Kidney epithelial cell (primary cell): ENCODE measurements at regions not wholly inside any gene's neighbourhood (a gene's known extent, or its start where the extent isn't known, plus 50 kb on each side); places are given as distances from the start of the nearest gene placed in this dataset.

Experiments used
- DNase-seq: peaks from one replicate; pipeline ENCODE4 v3.0.0-alpha.2; 2010; ENCODE audit warnings: low read depth
- H3K27me3 ChIP-seq: 2 replicates; pipeline ENCODE4 v1.6.0; 2011; ENCODE audit warnings: low read length; ENCODE audit not compliant: control insufficient read depth, insufficient read depth
- H3K36me3 ChIP-seq: 2 replicates; pipeline ENCODE4 v1.5.1; 2011; ENCODE audit warnings: low read length; ENCODE audit not compliant: control insufficient read depth, insufficient read depth
- H3K4me3 ChIP-seq: 2 replicates; pipeline ENCODE4 v1.5.1; 2011; ENCODE audit warnings: low read depth, mild to moderate bottlenecking, control low read depth, low read length
- TF ChIP-seq, protein P1 (sequence below): IDR thresholded peaks from 2 replicates; pipeline ENCODE4 v1.5.1; 2011; ENCODE audit warnings: mild to moderate bottlenecking, moderate library complexity, low read length, control low read depth, inconsistent platforms; ENCODE audit not compliant: insufficient read depth, poor library complexity, severe bottlenecking

DNA sequence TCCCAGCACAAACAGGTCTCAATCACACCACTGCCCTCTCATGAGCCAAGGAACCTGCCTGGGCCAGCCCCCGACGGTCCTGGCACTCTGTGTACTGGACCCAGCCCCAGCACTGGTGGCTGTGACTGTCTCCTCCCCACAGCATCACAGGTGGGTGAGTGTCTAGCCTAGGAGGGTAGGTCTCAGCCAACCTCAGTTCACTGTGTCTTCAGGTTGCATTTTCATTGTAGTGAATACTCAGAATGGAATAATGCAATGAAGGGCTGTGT, 163.4 kb upstream of the NSMCE3 start:
- TF ChIP-seq, protein P1, sequence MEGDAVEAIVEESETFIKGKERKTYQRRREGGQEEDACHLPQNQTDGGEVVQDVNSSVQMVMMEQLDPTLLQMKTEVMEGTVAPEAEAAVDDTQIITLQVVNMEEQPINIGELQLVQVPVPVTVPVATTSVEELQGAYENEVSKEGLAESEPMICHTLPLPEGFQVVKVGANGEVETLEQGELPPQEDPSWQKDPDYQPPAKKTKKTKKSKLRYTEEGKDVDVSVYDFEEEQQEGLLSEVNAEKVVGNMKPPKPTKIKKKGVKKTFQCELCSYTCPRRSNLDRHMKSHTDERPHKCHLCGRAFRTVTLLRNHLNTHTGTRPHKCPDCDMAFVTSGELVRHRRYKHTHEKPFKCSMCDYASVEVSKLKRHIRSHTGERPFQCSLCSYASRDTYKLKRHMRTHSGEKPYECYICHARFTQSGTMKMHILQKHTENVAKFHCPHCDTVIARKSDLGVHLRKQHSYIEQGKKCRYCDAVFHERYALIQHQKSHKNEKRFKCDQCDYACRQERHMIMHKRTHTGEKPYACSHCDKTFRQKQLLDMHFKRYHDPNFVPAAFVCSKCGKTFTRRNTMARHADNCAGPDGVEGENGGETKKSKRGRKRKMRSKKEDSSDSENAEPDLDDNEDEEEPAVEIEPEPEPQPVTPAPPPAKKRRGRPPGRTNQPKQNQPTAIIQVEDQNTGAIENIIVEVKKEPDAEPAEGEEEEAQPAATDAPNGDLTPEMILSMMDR: no peak
- no peak for DNase-seq
- no peak overlapping the region for H3K4me3 ChIP-seq
- no peaks in the 10 kb centered on the region for H3K36me3 ChIP-seq
- no peaks in the 10 kb centered on the region for H3K27me3 ChIP-seq

DNA sequence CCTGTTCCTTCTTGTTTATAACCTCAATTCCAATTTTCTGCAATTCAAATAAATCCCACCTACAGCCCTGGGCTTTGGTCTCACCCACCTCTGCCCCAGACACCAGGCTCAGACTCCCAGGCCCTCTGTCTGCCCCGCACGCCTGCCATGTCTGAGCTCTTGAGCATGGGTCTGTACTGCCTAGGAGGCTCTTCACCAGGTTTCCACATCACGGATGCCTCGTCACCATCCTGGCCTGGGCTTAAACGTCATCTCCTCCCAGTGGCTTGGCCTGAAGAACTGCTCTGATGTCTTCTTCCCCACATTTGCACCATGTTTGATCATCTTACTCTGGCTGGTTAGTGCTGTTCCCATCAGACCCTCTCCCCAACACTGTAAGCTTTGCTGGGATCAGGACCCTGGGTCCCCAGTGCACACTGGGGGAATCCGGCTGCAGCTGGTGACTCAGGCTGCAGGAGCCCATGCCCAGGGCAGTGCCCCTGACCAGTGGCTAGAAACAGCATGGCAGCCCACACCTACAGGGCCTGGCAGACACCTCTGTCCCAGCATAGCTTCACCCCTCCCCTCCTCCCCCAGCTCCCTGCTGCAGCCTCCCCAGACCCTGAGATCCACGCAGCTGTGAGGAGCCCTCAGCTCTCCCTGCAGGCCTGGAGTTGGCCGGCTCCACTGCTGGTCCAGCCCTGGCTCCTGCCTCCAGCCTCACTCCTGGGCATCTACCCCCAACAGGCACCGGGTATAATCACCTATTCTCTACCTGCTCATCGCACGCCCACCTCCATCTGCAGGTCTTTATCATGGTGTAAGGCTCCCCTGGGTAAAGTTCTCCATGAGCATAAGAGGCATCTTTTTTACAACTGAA, 162.8 kb upstream of the NSMCE3 start:
- TF ChIP-seq, protein P1: no peak
- Histone ChIP-seq H3K36me3 (no peaks in the 10 kb centered on the region), H3K27me3 (no peaks in the 10 kb centered on the region), H3K4me3 (no peak overlapping the region)
- DNase-seq: no peak

DNA sequence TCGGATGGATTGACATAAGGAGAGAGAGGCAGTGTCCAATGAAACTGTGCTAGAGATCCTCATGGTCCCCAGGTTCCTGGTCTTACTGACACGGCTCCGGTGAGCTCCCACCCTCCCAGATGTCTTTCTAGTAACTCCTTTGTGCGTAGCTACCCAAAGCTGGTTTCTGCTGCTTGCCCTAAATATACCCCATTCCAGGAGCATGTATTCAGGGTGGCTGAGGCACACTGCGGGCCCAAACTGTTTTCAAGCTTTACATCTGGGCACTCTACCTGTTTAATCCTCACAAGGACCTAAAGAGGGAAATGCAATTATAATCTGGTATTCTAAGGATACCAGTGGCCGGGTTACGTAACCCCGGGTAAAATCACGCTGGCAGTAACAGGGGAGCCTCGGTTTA, 161.2 kb upstream of the NSMCE3 start:
- no peaks in the 10 kb centered on the region for H3K27me3 ChIP-seq
- H3K4me3 ChIP-seq: no peak overlapping the region
- TF ChIP-seq, protein P1: no peak
- H3K36me3 ChIP-seq: no peaks in the 10 kb centered on the region
- DNase-seq: no peak

DNA sequence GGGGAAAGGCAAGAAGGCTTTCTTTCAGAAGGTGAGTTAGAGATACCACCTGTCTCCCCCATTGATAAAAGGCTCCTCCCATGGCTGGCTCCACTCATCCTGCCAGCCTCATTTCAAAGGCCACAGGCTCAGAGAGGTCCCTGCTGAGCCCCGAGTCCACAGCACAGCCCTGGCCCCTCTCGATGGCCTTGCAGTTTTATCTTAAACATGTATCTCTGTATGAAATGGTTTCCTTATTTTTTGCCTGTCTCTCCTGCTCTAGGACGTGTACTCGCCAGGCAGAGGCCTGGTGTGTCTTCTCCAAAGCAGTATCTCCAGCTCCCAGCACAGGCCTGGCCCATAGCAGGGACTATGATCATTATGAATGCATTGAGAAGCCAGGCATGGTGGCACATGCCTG, 160.5 kb upstream of the NSMCE3 start:
- no peaks in the 10 kb centered on the region for H3K36me3 ChIP-seq
- H3K27me3 ChIP-seq: no peaks in the 10 kb centered on the region
- TF ChIP-seq, protein P1: no peak
- no peak for DNase-seq
- H3K4me3 ChIP-seq: no peak overlapping the region

DNA sequence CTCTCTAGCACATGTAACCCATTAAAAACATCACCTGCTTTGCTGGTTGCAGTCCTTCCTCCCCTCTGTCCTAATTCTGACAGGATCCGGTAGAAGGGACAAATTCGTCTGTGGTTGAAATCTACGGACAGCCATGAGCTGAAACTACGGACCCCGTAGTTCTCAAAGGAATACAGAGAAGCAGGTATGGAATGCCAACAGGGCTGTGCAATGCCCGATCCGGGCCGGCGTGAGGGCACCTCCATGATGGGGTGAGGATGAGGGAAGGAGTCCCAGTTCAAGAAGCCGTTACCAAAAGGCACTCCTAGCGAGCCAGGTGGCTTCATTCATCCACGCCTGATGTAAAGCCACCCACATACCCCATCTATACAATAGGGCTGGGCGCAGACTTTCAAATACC, 160.0 kb upstream of the NSMCE3 start:
- DNase-seq: no peak
- Histone ChIP-seq H3K4me3 (no peak overlapping the region), H3K27me3 (no peaks in the 10 kb centered on the region), H3K36me3 (no peaks in the 10 kb centered on the region)
- TF ChIP-seq, protein P1: no peak
